GM23248 (cell line): ENCODE measurements at regions not wholly inside any gene's neighbourhood (a gene's known extent, or its start where the extent isn't known, plus 50 kb on each side); places are given as distances from the start of the nearest gene placed in this dataset.

Source experiments
- DNase-seq: peaks from one replicate; pipeline ENCODE4 v3.0.0-alpha.2; 2015
- H2AFZ ChIP-seq: fragments of 200-600 bp; sonication (generic); 2 replicates; pipeline ENCODE4 v1.6.1; 2016; ENCODE audit warnings: antibody characterized with exemption
- H3F3A ChIP-seq: fragments of 200-600 bp; sonication (generic); 2 replicates; pipeline ENCODE4 v1.6.1; 2016; ENCODE audit warnings: mild to moderate bottlenecking, antibody characterized with exemption, mixed run types; ENCODE audit not compliant: insufficient read depth
- H3K27ac ChIP-seq: fragments of 200-600 bp; sonication (generic); 2 replicates; pipeline ENCODE4 v1.5.1; 2016; ENCODE audit warnings: mild to moderate bottlenecking
- H3K27me3 ChIP-seq: fragments of 200-600 bp; sonication (generic); replicated peaks from 2 replicates; pipeline ENCODE4 v1.6.1; 2016; ENCODE audit warnings: mild to moderate bottlenecking; ENCODE audit not compliant: insufficient read depth
- H3K36me3 ChIP-seq: fragments of 200-600 bp; sonication (generic); 2 replicates; pipeline ENCODE4 v1.6.1; 2016; ENCODE audit warnings: low read depth, mild to moderate bottlenecking
- H3K4me1 ChIP-seq: fragments of 200-600 bp; sonication (generic); 2 replicates; pipeline ENCODE4 v1.6.1; 2016; ENCODE audit warnings: mild to moderate bottlenecking; ENCODE audit not compliant: insufficient read depth
- H3K4me2 ChIP-seq: fragments of 200-600 bp; sonication (generic); one replicate; pipeline ENCODE4 v1.6.1; 2016; ENCODE audit warnings: mild to moderate bottlenecking; ENCODE audit not compliant: unreplicated experiment
- H3K4me3 ChIP-seq: fragments of 200-600 bp; sonication (generic); 2 replicates; pipeline ENCODE4 v1.5.1; 2016; ENCODE audit warnings: mild to moderate bottlenecking
- H3K79me2 ChIP-seq: fragments of 200-600 bp; sonication (generic); 2 replicates; pipeline ENCODE4 v1.6.1; 2016; ENCODE audit warnings: mild to moderate bottlenecking; ENCODE audit not compliant: insufficient read depth
- H3K9ac ChIP-seq: fragments of 200-600 bp; sonication (generic); 2 replicates; pipeline ENCODE4 v1.6.1; 2016; ENCODE audit warnings: mild to moderate bottlenecking
- H3K9me2 ChIP-seq: fragments of 200-600 bp; sonication (generic); 2 replicates; pipeline ENCODE4 v1.6.1; 2016; ENCODE audit warnings: mixed run types, mild to moderate bottlenecking, moderate library complexity; ENCODE audit not compliant: insufficient read depth
- H3K9me3 ChIP-seq: fragments of 200-600 bp; sonication (generic); one replicate; pipeline ENCODE4 v1.6.1; 2017; ENCODE audit warnings: low read depth
- H4K20me1 ChIP-seq: fragments of 200-600 bp; sonication (generic); 2 replicates; pipeline ENCODE4 v1.6.0; 2016; ENCODE audit not compliant: insufficient read depth
- EZH2 ChIP-seq: fragments of 200-600 bp; sonication (generic); IDR thresholded peaks from 2 replicates; pipeline ENCODE4 v1.6.1; 2018; ENCODE audit warnings: antibody characterized with exemption, mild to moderate bottlenecking; ENCODE audit not compliant: insufficient read depth, poor library complexity, severe bottlenecking
- EZH2phosphoT487 ChIP-seq: fragments of 200-600 bp; sonication (generic); IDR thresholded peaks from 2 replicates; pipeline ENCODE4 v1.6.1; 2018; ENCODE audit warnings: antibody characterized with exemption, moderate library complexity, mild to moderate bottlenecking, low read depth; ENCODE audit not compliant: insufficient read depth
- WGBS, 2 experiments: methylation state at CpG; one replicate each; pipeline ENCODE4 v1.1.6; 2015 to 2017; ENCODE audit warnings: low lambda C conversion rate in 2 of 2, low coverage in 1 of 2; ENCODE audit errors: missing lambda C conversion rate in 2 of 2; 5-methylcytosine and 5-hydroxymethylcytosine counted together
- in situ Hi-C: fragments of 300-500 bp; cut with MboI; formaldehyde crosslinking; loops from 2 replicates; pipeline ENCODE4 v1.15.0; 2020

GRCh38 chr20:55151171-55151570 lies 675.8 kb downstream of the DOK5 start:
- no peak overlapping the region for H3K27ac ChIP-seq
- no peaks in the 10 kb centered on the region for H3K9me2 ChIP-seq
- H3K4me2 ChIP-seq = no peak overlapping the region
- no peak overlapping the region for H3K4me3 ChIP-seq
- H2AFZ ChIP-seq = no peak overlapping the region
- H3K9ac ChIP-seq = no peak overlapping the region
- no peaks in the 10 kb centered on the region for H3K27me3 ChIP-seq
- WGBS, 2 experiments = 0 to 1% methylated on average over 4 of the region's 4 CpGs
- H3F3A ChIP-seq = no peaks in the 10 kb centered on the region
- in situ Hi-C loops = no loop called here
- no peaks in the 10 kb centered on the region for H3K9me3 ChIP-seq
- H4K20me1 ChIP-seq = no peaks in the 10 kb centered on the region
- H3K79me2 ChIP-seq = no peaks in the 10 kb centered on the region
- DNase-seq = no peak
- H3K4me1 ChIP-seq = no peaks in the 10 kb centered on the region
- no peaks in the 10 kb centered on the region for H3K36me3 ChIP-seq
- TF ChIP-seq EZH2phosphoT487 (no peak), EZH2 (no peak)

GRCh38 chr20:55143601-55144000 lies 668.2 kb downstream of the DOK5 start:
- H3K4me3 ChIP-seq = no peak overlapping the region
- H3K79me2 ChIP-seq = no peaks in the 10 kb centered on the region
- H3K9me2 ChIP-seq = no peaks in the 10 kb centered on the region
- no peak for TF ChIP-seq EZH2phosphoT487
- no peak for TF ChIP-seq EZH2
- no peak overlapping the region for H3K4me2 ChIP-seq
- H3K9ac ChIP-seq = no peak overlapping the region
- H3K27ac ChIP-seq = no peak overlapping the region
- no peaks in the 10 kb centered on the region for H3F3A ChIP-seq
- in situ Hi-C loops = no loop called here
- no peaks in the 10 kb centered on the region for H3K27me3 ChIP-seq
- no peaks in the 10 kb centered on the region for H3K4me1 ChIP-seq
- H4K20me1 ChIP-seq = no peaks in the 10 kb centered on the region
- no peaks in the 10 kb centered on the region for H3K36me3 ChIP-seq
- DNase-seq = no peak
- no peaks in the 10 kb centered on the region for H3K9me3 ChIP-seq
- no peak overlapping the region for H2AFZ ChIP-seq

GRCh38 chr20:55142932-55143331 lies 667.5 kb downstream of the DOK5 start:
- Histone ChIP-seq H2AFZ (no peak overlapping the region), H3K4me3 (no peak overlapping the region), H3K9ac (no peak overlapping the region), H3K27me3 (no peaks in the 10 kb centered on the region), H3K79me2 (no peaks in the 10 kb centered on the region), H3K4me1 (no peaks in the 10 kb centered on the region), H3K36me3 (no peaks in the 10 kb centered on the region), H3F3A (no peaks in the 10 kb centered on the region), H3K9me3 (no peaks in the 10 kb centered on the region), H3K27ac (no peak overlapping the region), H3K4me2 (no peak overlapping the region), H3K9me2 (no peaks in the 10 kb centered on the region), H4K20me1 (no peaks in the 10 kb centered on the region)
- in situ Hi-C loops = no loop called here
- DNase-seq = no peak
- WGBS, 2 experiments = 20% methylated on average over 5 of the region's 5 CpGs
- no peak for TF ChIP-seq EZH2
- TF ChIP-seq EZH2phosphoT487 = no peak

- Histone ChIP-seq H4K20me1 (no peaks in the 10 kb centered on the region), H3K9ac (no peak overlapping the region), H3K4me2 (no peak overlapping the region), H3F3A (no peaks in the 10 kb centered on the region), H3K36me3 (no peaks in the 10 kb centered on the region), H3K79me2 (no peaks in the 10 kb centered on the region), H3K27ac (no peak overlapping the region), H2AFZ (no peak overlapping the region), H3K4me1 (no peaks in the 10 kb centered on the region), H3K9me3 (no peaks in the 10 kb centered on the region), H3K4me3 (no peak overlapping the region), H3K9me2 (no peaks in the 10 kb centered on the region), H3K27me3 (no peaks in the 10 kb centered on the region)
- DNase-seq = no peak
- in situ Hi-C loops = no loop called here
- 0 to 2% methylated on average over 3 of the region's 3 CpGs for WGBS, 2 experiments
- TF ChIP-seq EZH2 = no peak
These were observed 665.2 kb downstream of the DOK5 start for GRCh38 chr20:55140631-55141030.

GRCh38 chr20:55139173-55139765 lies 663.9 kb downstream of the DOK5 start:
- no peak for DNase-seq
- H3K79me2 ChIP-seq = no peaks in the 10 kb centered on the region
- H3K9me2 ChIP-seq = no peaks in the 10 kb centered on the region
- H3K9me3 ChIP-seq = no peaks in the 10 kb centered on the region
- 9 to 15% methylated on average over 4 of the region's 4 CpGs for WGBS, 2 experiments
- H3K4me2 ChIP-seq = no peak overlapping the region
- no peaks in the 10 kb centered on the region for H3K36me3 ChIP-seq
- H3F3A ChIP-seq = no peaks in the 10 kb centered on the region
- no peak overlapping the region for H3K27ac ChIP-seq
- in situ Hi-C loops = no loop called here
- H3K27me3 ChIP-seq = no peaks in the 10 kb centered on the region
- TF ChIP-seq EZH2 (no peak), EZH2phosphoT487 (no peak)
- no peak overlapping the region for H3K9ac ChIP-seq
- H3K4me1 ChIP-seq = no peaks in the 10 kb centered on the region
- no peaks in the 10 kb centered on the region for H4K20me1 ChIP-seq
- H3K4me3 ChIP-seq = no peak overlapping the region
- no peak overlapping the region for H2AFZ ChIP-seq
